GM19395 (cell line): ENCODE measurements at regions not wholly inside any gene's neighbourhood (a gene's known extent, or its start where the extent isn't known, plus 50 kb on each side); places are given as distances from the start of the nearest gene placed in this dataset.

Experiments used
- ATAC-seq: cut with Tn5 transposase; IDR thresholded peaks from one replicate; pipeline ENCODE4 v1.9.1; 2021; ENCODE audit warnings: mild to moderate bottlenecking, moderate library complexity; ENCODE audit not compliant: unreplicated experiment

DNA sequence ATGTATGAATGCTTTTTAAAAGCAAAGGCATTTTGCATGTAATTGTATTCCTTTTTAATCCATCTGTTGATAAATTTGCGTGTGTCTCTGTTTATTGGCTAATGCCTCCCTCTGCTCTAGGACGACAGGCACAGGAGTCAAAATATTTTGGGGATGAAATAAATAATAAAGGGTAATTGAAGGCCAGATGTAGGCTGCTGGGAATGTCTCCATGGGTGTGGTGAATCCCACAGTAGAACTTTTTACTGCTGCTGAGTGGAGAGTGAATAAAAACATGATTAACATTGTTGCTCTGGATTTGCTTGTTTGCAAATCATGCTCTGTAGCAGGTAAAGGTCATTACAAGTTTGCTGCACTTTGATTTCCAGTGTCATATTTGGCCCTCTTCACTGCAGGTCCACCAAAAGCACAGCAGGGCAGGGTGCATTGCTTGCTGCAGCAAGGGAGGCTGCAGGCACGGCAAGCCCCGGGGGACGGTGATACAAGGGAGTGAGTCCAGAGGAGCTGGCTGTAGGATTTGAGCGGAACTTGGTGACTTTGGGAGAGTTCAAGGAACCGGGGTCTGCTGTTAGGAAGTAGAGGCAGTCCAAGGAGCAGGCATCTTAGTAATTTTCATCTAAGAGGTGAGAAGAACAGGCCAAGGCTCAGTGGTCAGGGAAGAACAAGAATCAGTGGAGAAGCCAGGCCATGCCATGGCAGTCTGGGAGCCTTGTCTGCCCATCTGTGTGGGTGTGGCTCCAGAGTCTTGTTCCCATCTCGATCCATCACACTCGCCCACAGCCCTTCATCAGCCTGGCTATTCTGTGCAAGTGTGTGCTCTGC lies 201.5 kb upstream of the RAB6C start:
- ATAC-seq: no peak

- no peak for ATAC-seq
These were observed 200.9 kb upstream of the RAB6C start for GRCh38 chr2:129778584-129778877.

DNA sequence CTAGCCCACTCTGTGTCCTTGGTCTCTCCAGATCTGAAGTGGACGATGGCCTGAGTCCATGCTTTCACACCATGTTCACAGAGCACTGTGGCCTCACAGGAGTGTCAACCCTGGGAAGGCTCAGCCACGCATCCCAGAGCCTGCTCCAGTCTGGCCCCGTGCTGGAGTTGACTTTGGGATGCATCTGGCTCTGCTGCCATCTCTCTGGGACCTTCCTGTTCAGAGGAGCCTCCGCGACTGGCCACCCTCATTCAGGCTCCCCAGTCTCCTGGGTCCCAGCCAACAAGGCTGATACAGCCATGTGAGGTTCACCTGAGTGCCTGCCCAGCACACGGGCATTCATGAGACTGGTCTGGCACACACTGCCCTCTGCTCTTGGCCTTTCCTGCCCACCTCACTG lies 199.7 kb upstream of the RAB6C start:
- no peak for ATAC-seq

DNA sequence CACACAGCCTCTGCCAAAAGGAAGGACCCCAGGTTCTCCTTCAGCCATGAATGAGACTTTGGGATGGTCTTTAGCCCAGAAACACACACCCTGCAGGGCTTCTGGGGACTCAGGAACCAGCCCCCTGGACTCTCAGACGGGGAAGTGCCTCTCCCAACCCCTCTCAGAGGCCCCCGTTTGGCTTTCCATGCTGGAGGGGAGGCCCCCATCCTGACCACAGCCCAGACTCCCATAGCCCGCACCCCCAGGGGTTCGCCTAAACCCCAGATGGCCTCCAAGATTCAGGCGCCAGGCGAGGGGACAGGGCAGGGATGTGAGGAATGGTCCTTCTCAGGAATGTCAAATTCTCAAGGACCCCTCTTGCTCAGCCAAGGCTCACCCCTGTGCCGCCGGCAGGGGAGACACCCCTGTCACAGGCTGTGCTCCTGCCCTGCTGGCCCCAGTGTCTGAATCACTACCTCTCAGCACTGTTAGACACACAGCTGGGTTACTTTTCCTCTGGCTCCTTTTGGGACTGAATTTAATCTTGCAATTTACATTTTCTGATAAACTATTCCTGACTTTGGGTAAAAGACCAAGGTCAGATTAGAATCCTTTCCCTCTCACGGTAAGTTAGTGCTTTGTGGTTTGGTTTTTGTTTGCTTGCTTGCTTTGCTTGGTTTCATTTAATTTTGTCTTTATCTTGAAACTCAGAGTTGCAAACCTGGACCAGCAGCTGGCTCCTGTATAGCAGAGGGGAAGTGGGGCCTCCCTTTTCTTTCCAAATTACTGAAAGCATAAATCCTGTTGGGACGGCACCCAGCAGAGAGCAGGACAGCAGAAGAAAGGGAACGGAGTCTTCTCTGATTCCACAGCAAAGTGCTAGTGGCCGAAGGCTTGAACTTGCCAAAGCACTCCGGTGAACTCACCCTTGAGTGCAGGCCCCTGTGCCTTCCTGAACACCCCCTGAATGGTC lies 198.9 kb upstream of the RAB6C start:
- no peak for ATAC-seq

DNA sequence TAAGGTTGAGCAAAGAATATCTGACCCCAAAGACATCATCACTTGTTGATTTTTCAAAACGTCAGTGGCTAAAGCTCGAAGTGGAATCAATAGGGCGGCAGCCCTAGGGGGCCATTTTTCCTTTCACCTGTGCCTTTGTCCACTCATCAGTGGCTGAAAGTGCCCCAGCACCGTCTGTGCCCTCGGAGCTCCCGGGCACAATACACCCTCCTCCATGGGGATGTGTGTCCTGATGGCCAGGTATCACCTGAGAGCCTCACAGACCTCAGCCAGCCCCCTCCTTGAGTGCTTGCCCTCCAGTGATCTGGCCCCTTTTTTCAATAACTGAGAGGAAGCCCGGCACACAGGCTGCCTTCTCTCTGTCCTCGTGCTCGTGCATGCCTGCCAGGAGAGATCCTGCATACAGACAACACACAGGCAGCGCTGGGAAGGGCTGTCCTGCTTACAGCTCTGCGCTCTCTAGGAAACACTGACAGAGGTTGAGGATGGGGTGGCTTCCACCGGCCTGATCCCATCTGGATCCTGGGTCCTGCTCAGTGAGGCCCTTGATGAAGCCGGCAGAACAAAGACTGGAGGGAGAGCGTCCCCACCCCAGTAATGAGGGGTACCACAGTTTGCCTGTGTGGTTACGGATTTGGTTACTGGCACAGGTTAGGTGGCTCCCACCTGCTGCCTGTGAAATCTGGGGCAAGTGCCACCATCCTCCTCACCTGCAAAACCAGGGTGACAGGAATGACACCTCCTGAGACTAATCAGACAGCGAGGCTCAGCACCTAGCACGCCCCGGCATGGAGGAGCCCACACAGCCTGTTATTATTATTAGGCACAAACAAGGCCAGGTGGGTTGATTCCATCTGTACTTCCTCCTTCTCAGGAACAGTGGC lies 197.5 kb upstream of the RAB6C start:
- no peak for ATAC-seq

DNA sequence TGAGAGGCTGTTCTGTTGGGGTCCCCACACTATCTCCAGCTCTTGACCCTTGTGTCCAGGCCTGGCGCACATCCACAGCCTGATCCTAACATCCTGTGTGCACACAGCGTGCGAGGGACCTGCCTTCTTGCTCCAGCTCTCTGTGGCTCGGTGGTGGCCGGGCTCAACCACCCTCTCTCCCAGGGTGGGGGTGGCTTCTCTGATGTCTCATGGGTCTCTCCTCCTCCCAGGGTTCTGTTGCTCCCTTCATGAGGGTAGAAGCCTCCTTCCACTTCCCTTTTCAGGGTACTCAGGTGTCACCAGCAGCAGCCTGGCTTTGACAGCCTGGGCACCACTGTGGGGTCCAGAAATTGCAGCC lies 196.9 kb upstream of the RAB6C start:
- ATAC-seq: no peak

- ATAC-seq: no peak
These were observed 195.0 kb upstream of the RAB6C start for GRCh38 chr2:129784486-129784885.

- no peak for ATAC-seq
These were observed 187.8 kb upstream of the RAB6C start for GRCh38 chr2:129791712-129792111.

GRCh38 chr2:129793431-129793902 lies 186.0 kb upstream of the RAB6C start:
- ATAC-seq: no peak

GRCh38 chr2:129794116-129794515 lies 185.3 kb upstream of the RAB6C start:
- ATAC-seq: no peak

- no peak for ATAC-seq
These were observed 184.9 kb upstream of the RAB6C start for GRCh38 chr2:129794540-129794939.

GRCh38 chr2:129796225-129796624 lies 183.2 kb upstream of the RAB6C start:
- ATAC-seq: no peak

GRCh38 chr2:129796801-129797488 lies 182.5 kb upstream of the RAB6C start:
- ATAC-seq: no peak

- ATAC-seq: no peak
These were observed 181.8 kb upstream of the RAB6C start for GRCh38 chr2:129797489-129798300.

DNA sequence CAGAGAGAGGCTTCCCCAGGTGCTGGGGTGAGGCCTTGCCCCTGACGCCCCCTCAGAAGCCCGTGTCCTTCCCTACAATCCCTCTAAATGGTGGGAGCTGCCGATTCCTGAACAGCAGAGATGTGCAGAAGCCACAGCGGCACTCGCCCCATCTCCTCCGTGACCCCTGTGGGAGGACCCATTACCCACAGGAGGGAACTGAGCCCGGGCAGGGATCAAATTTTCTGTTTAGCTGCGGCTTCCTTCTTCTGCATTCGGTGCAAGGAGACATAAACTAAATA lies 181.2 kb upstream of the RAB6C start:
- ATAC-seq: no peak

- ATAC-seq: no peak
These were observed 180.8 kb upstream of the RAB6C start for GRCh38 chr2:129798626-129799025.

GRCh38 chr2:129799036-129799958 lies 180.2 kb upstream of the RAB6C start:
- ATAC-seq: no peak

GRCh38 chr2:129800285-129800684 lies 179.2 kb upstream of the RAB6C start:
- ATAC-seq: no peak

DNA sequence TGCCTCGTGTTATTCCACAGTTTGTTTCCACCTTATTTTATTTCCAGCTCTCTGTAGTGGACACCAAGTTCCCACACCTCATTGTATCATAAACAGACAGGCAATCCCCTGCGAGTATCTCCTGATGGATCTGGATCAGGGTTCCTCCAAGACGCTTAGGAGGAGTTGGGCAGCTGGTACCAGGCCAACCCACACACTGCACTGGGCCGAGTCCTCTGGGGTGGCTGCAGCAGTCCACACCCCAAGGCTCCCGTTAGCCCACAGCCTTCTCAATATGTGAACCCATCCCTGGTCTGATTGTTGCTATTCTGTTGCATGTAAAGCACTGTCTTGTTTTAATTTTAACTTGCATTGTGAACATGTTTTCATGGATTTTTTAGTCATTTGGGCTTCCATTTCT lies 178.8 kb upstream of the RAB6C start:
- no peak for ATAC-seq
